Activated naive CD8-positive, alpha-beta T cell treated with anti-CD3 and anti-CD28 coated beads, Interleukin-2, amount 50 U/mL, for 24 hours (primary cell): ENCODE measurements at regions not wholly inside any gene's neighbourhood (a gene's known extent, or its start where the extent isn't known, plus 50 kb on each side); places are given as distances from the start of the nearest gene placed in this dataset.

Experiments used
- ATAC-seq: fragments of 150-1000 bp; cut with Tn5 transposase; one replicate; pipeline ENCODE4 v1.10.0; 2021
- DNase-seq: peaks from one replicate; pipeline ENCODE4 v3.0.0; 2021
- H3K27ac Mint-ChIP-seq: one replicate; pipeline ENCODE4 v1.8.0; 2021; ENCODE audit warnings: mild to moderate bottlenecking, mixed read lengths
- H3K27me3 Mint-ChIP-seq: one replicate; pipeline ENCODE4 v1.8.0; 2021; ENCODE audit warnings: mixed read lengths
- H3K36me3 Mint-ChIP-seq: one replicate; pipeline ENCODE4 v1.8.0; 2021; ENCODE audit warnings: low read depth, mixed read lengths
- H3K4me1 Mint-ChIP-seq: one replicate; pipeline ENCODE4 v1.8.0; 2021; ENCODE audit warnings: mixed read lengths
- H3K4me3 Mint-ChIP-seq: one replicate; pipeline ENCODE4 v1.8.0; 2021; ENCODE audit warnings: mild to moderate bottlenecking, moderate library complexity, mixed read lengths
- H3K9me3 Mint-ChIP-seq: one replicate; pipeline ENCODE4 v1.8.0; 2021; ENCODE audit warnings: mixed read lengths

GRCh38 chr13:54875111-54875510 lies 1846.5 kb downstream of the OLFM4 start:
- H3K27me3 Mint-ChIP-seq, result no peaks in the 10 kb centered on the region
- H3K4me1 Mint-ChIP-seq, result no peaks in the 10 kb centered on the region
- H3K9me3 Mint-ChIP-seq, result peaks cover 13% of the 10 kb centered on the region
- ATAC-seq (no peak), DNase-seq (no peak)
- no peak overlapping the region for H3K4me3 Mint-ChIP-seq
- H3K36me3 Mint-ChIP-seq, result no peaks in the 10 kb centered on the region
- no peak overlapping the region for H3K27ac Mint-ChIP-seq

- H3K9me3 Mint-ChIP-seq, result peaks cover 11% of the 10 kb centered on the region
- H3K36me3 Mint-ChIP-seq, result no peaks in the 10 kb centered on the region
- H3K27ac Mint-ChIP-seq, result no peak overlapping the region
- DNase-seq, result no peak
- no peaks in the 10 kb centered on the region for H3K27me3 Mint-ChIP-seq
- ATAC-seq, result no peak
- H3K4me3 Mint-ChIP-seq, result no peak overlapping the region
- H3K4me1 Mint-ChIP-seq, result no peaks in the 10 kb centered on the region
Measured at GRCh38 chr13:54879036-54879435, 1850.4 kb downstream of the OLFM4 start.

GRCh38 chr13:54884682-54885081 lies 1856.1 kb downstream of the OLFM4 start:
- Mint-ChIP-seq H3K27ac (no peak overlapping the region), H3K27me3 (no peaks in the 10 kb centered on the region), H3K4me1 (no peaks in the 10 kb centered on the region), H3K36me3 (no peaks in the 10 kb centered on the region), H3K9me3 (peaks cover 18% of the 10 kb centered on the region), H3K4me3 (no peak overlapping the region)
- no peak for ATAC-seq
- no peak for DNase-seq

GRCh38 chr13:54890976-54891375 lies 1862.4 kb downstream of the OLFM4 start:
- Mint-ChIP-seq H3K36me3 (no peaks in the 10 kb centered on the region), H3K27me3 (no peaks in the 10 kb centered on the region), H3K9me3 (peaks cover 8% of the 10 kb centered on the region), H3K4me1 (no peaks in the 10 kb centered on the region), H3K4me3 (no peak overlapping the region), H3K27ac (no peak overlapping the region)
- no peak for DNase-seq
- no peak for ATAC-seq

GRCh38 chr13:54901316-54901715 lies 1872.7 kb downstream of the OLFM4 start:
- no peak overlapping the region for H3K4me3 Mint-ChIP-seq
- H3K4me1 Mint-ChIP-seq, result no peaks in the 10 kb centered on the region
- DNase-seq, result no peak
- H3K27ac Mint-ChIP-seq, result no peak overlapping the region
- no peaks in the 10 kb centered on the region for H3K27me3 Mint-ChIP-seq
- H3K36me3 Mint-ChIP-seq, result no peaks in the 10 kb centered on the region
- ATAC-seq, result no peak
- H3K9me3 Mint-ChIP-seq, result peaks cover 12% of the 10 kb centered on the region

- H3K27me3 Mint-ChIP-seq, result no peaks in the 10 kb centered on the region
- no peaks in the 10 kb centered on the region for H3K4me1 Mint-ChIP-seq
- H3K36me3 Mint-ChIP-seq, result no peaks in the 10 kb centered on the region
- no peak overlapping the region for H3K4me3 Mint-ChIP-seq
- no peak overlapping the region for H3K27ac Mint-ChIP-seq
- ATAC-seq (no peak), DNase-seq (no peak)
- H3K9me3 Mint-ChIP-seq, result peaks cover 34% of the 10 kb centered on the region
Measured at GRCh38 chr13:54912367-54912766, 1883.8 kb downstream of the OLFM4 start.

- Mint-ChIP-seq H3K9me3 (peaks cover 31% of the 10 kb centered on the region), H3K36me3 (no peaks in the 10 kb centered on the region), H3K4me1 (no peaks in the 10 kb centered on the region), H3K4me3 (no peak overlapping the region), H3K27ac (no peak overlapping the region), H3K27me3 (no peaks in the 10 kb centered on the region)
- DNase-seq, result no peak
- no peak for ATAC-seq
Measured at GRCh38 chr13:54913668-54914067, 1885.1 kb downstream of the OLFM4 start.

- H3K27me3 Mint-ChIP-seq, result no peaks in the 10 kb centered on the region
- DNase-seq (no peak), ATAC-seq (no peak)
- H3K4me1 Mint-ChIP-seq, result no peaks in the 10 kb centered on the region
- H3K4me3 Mint-ChIP-seq, result no peak overlapping the region
- H3K36me3 Mint-ChIP-seq, result no peaks in the 10 kb centered on the region
- peaks cover 16% of the 10 kb centered on the region for H3K9me3 Mint-ChIP-seq
- no peak overlapping the region for H3K27ac Mint-ChIP-seq
Measured at GRCh38 chr13:54927538-54927937, 1898.9 kb downstream of the OLFM4 start.

GRCh38 chr13:54928071-54928470 lies 1899.5 kb downstream of the OLFM4 start:
- Mint-ChIP-seq H3K4me3 (no peak overlapping the region), H3K27me3 (no peaks in the 10 kb centered on the region), H3K9me3 (peaks cover 16% of the 10 kb centered on the region), H3K4me1 (no peaks in the 10 kb centered on the region), H3K36me3 (no peaks in the 10 kb centered on the region), H3K27ac (no peak overlapping the region)
- ATAC-seq (no peak), DNase-seq (no peak)

GRCh38 chr13:54934121-54934520 lies 1905.5 kb downstream of the OLFM4 start:
- H3K9me3 Mint-ChIP-seq, result peaks cover 27% of the 10 kb centered on the region
- DNase-seq, result no peak
- no peaks in the 10 kb centered on the region for H3K36me3 Mint-ChIP-seq

GRCh38 chr13:54945973-54946372 lies 1917.4 kb downstream of the OLFM4 start:
- H3K27me3 Mint-ChIP-seq, result no peaks in the 10 kb centered on the region
- H3K36me3 Mint-ChIP-seq, result no peaks in the 10 kb centered on the region
- ATAC-seq (no peak), DNase-seq (no peak)
- H3K4me1 Mint-ChIP-seq, result no peaks in the 10 kb centered on the region
- no peak overlapping the region for H3K27ac Mint-ChIP-seq
- H3K4me3 Mint-ChIP-seq, result no peak overlapping the region
- peaks cover 19% of the 10 kb centered on the region for H3K9me3 Mint-ChIP-seq

More at GRCh38 chr13:54934121-54934520, 1905.5 kb downstream of the OLFM4 start:
- Mint-ChIP-seq H3K27ac (no peak overlapping the region), H3K4me3 (no peak overlapping the region), H3K27me3 (no peaks in the 10 kb centered on the region), H3K4me1 (no peaks in the 10 kb centered on the region)
- no peak for ATAC-seq

GRCh38 chr13:54949735-54950134 lies 1921.1 kb downstream of the OLFM4 start:
- DNase-seq (no peak), ATAC-seq (no peak)
- Mint-ChIP-seq H3K4me3 (no peak overlapping the region), H3K9me3 (peaks cover 20% of the 10 kb centered on the region), H3K4me1 (no peaks in the 10 kb centered on the region), H3K27me3 (no peaks in the 10 kb centered on the region), H3K36me3 (no peaks in the 10 kb centered on the region), H3K27ac (no peak overlapping the region)

- Mint-ChIP-seq H3K9me3 (peaks cover 19% of the 10 kb centered on the region), H3K4me3 (no peak overlapping the region), H3K36me3 (no peaks in the 10 kb centered on the region), H3K27ac (no peak overlapping the region), H3K4me1 (no peaks in the 10 kb centered on the region), H3K27me3 (no peaks in the 10 kb centered on the region)
- ATAC-seq, result no peak
- DNase-seq, result no peak
Measured at GRCh38 chr13:54950546-54950945, 1921.9 kb downstream of the OLFM4 start.

- Mint-ChIP-seq H3K36me3 (no peaks in the 10 kb centered on the region), H3K27me3 (no peaks in the 10 kb centered on the region), H3K9me3 (peaks cover 12% of the 10 kb centered on the region), H3K27ac (no peak overlapping the region), H3K4me3 (no peak overlapping the region), H3K4me1 (no peaks in the 10 kb centered on the region)
- DNase-seq (no peak), ATAC-seq (peak; percentile 40)
Measured at GRCh38 chr13:54953786-54954185, 1925.2 kb downstream of the OLFM4 start.

GRCh38 chr13:54958781-54959180 lies 1930.2 kb downstream of the OLFM4 start:
- H3K4me1 Mint-ChIP-seq, result no peaks in the 10 kb centered on the region
- no peak for ATAC-seq
- H3K27me3 Mint-ChIP-seq, result no peaks in the 10 kb centered on the region
- no peak for DNase-seq
- H3K4me3 Mint-ChIP-seq, result no peak overlapping the region
- H3K27ac Mint-ChIP-seq, result no peak overlapping the region
- peaks cover 18% of the 10 kb centered on the region for H3K9me3 Mint-ChIP-seq
- no peaks in the 10 kb centered on the region for H3K36me3 Mint-ChIP-seq

GRCh38 chr13:54965881-54966280 lies 1937.3 kb downstream of the OLFM4 start:
- ATAC-seq (no peak), DNase-seq (no peak)
- no peak overlapping the region for H3K27ac Mint-ChIP-seq
- H3K27me3 Mint-ChIP-seq, result no peaks in the 10 kb centered on the region
- H3K36me3 Mint-ChIP-seq, result no peaks in the 10 kb centered on the region
- no peaks in the 10 kb centered on the region for H3K4me1 Mint-ChIP-seq
- no peak overlapping the region for H3K4me3 Mint-ChIP-seq
- peaks cover 12% of the 10 kb centered on the region for H3K9me3 Mint-ChIP-seq
